EL (cell line): ENCODE measurements at regions not wholly inside any gene's neighbourhood (a gene's known extent, or its start where the extent isn't known, plus 50 kb on each side); places are given as distances from the start of the nearest gene placed in this dataset.
A peak's percentile ranks its signal among the peaks of the same experiment; 100 is the strongest.

ENCODE experiments used
- DNase-seq: peaks from one replicate; pipeline ENCODE4 v3.0.0-alpha.2; 2016

DNA sequence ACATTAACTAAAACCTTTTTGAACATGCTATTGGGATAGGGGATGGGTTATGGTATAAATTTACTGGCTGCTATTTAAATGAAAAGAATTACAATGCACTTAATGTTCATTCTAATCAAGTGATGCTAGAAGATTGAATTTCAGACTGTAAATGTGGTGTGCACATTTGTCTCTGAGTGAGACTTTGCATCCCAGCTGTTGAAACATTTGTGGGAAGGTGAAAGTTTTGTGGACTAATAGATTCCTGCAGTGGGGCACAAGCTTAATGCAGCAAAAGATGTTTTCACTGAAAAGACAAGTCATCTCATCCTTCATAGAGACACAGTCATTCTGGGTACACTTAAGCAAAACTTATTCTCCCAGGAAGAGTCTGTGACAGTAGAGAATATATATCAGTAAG is 323.6 kb downstream of the NFIB start:
- no peak for DNase-seq

- DNase-seq: no peak
These were observed 325.0 kb downstream of the NFIB start for GRCh38 chr9:13988944-13989343.

- DNase-seq: no peak
These were observed 330.3 kb downstream of the NFIB start for GRCh38 chr9:13983607-13984006.

GRCh38 chr9:13979941-13980318 is 334.0 kb downstream of the NFIB start:
- DNase-seq: no peak

GRCh38 chr9:13975611-13976290 is 338.2 kb downstream of the NFIB start:
- DNase-seq: no peak

DNA sequence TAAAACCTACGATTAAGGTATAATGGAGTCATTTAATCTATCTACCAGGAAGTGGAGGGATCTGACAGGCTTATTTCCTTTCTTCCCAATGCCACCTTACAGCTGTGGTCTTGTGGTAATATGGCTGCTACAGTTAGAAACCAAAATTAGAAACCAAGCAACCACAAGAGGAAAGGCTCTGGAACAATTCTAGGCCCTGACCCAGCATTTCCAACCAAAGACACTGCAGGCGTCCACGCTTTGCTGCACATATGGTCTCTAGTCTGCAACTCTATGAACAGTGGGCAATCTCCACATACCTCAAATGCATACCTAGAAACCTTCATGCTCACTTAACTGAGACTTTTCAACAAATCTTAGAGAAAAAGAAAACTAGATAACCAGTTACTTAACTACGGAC is 339.1 kb downstream of the NFIB start:
- DNase-seq: no peak

DNA sequence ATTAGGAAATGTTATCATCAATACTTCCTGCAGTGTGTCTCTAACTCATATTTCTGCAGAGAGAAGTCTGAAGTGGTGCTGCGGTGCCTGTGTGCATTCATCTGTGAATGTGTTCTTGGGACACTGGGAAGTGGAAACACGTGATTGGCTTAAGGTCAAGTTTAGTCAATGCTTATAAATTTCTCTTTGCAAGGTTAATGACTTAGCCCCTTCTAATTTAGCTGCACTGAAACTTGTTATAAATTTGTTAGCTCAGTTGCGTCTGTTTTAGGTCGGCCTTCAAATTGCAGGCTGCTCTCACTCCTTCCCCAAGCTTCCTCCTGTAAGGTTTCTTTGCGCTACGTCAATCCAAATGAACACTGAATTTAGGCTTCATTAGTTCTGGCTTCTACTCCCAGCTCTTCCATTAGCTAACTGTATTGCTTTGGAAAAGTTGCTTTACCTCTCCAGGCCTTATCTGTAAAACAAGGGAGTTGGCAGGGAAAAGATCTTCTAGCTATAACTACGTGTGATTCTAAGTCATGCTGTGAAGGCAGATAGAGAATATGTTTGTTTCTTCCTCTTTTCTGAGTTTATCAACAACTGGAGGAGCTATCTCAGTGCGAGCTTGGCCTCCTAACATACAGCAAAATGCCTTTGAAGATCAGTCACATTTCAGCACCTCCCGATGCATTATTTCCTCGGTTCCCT is 341.8 kb downstream of the NFIB start:
- no peak for DNase-seq

GRCh38 chr9:13971415-13971814 is 342.5 kb downstream of the NFIB start:
- DNase-seq: no peak

GRCh38 chr9:13970426-13970825 is 343.5 kb downstream of the NFIB start:
- DNase-seq: no peak

DNA sequence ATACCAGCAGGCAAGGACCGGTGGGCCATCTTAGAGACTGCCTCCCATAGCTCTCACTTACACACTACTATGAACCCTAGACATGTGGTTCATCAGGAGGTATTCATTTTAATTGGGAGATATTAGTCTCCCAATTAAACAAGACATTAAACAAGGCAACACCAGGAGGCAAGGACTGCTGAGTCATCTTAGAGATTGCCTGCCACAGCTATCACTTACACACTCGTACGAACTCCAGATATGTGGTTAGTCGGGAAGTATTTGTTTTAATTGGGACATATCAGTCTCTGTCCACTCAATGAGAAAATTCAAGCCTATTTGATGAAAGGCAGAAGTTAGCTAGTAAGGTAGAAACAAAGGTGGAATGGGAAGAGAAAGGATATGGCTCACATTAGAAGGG is 343.9 kb downstream of the NFIB start:
- no peak for DNase-seq

- no peak for DNase-seq
These were observed 346.5 kb downstream of the NFIB start for GRCh38 chr9:13967438-13967837.

- no peak for DNase-seq
These were observed 346.9 kb downstream of the NFIB start for GRCh38 chr9:13967011-13967410.

DNA sequence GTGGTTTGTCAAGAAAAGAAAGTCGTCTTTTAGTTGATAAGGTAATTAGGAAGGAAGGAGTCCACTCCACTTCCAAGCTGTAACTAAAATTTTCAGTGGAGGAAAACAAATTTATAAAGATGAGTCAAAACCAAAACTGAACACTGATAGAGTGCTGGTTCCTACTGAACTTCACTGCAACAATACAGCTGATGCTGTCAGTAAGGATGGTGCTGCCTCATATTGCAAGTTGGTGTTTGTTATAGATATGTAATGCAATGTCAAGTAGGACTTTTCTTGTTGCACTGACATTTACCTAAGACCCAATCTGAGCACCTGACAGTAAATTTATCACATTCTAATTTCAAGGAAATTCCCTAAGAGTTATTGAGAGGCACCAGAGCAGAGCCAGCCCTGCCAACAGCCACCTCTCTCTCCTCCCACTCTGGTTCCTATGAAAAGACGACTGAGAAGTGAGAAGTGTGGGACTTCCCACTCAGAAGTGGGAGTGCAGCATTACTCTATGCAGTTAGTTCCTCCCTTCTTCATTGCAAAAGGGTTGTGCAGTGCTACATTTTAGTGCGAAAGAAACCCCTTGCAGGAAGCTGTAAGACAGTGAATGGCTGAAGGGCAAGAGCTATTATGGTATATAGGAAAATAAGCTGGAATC is 350.8 kb downstream of the NFIB start:
- no peak for DNase-seq

- no peak for DNase-seq
These were observed 351.9 kb downstream of the NFIB start for GRCh38 chr9:13962006-13962405.

DNA sequence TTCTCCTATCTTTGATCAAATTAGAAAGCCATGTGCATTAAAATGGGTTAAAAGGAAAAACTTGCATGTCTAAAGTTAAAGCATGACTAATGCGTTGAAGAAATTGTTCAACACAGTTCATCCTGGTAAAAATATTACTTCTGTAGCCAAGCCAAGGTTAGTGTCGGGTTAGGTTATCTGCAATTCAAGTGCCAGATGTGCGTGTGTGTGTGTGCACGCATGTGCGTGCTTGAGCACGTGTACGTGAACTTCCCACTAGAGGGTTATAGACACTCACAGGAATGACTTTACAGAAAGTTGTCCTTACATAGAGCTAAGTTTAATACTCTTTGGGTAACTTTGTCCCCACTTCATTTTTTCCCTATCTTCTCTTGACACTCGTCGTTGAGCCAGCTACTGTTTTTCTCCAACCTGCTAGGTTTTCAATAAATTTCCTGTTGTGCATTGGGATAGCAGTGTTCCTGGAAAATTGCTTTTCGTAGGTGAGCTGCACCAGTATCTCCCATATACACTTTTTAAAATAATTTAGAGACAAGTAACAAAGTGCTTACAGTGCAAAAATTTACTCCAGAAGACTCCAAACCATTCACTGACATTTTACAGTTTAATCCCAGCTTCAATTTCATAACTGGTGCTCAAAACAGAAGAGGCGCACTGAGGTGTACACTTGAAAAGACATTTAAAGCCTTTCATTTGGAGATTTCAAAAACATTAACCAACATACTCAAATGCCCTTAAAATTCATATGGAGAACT is 353.8 kb downstream of the NFIB start:
- DNase-seq: no peak

GRCh38 chr9:13958672-13959071 is 355.3 kb downstream of the NFIB start:
- DNase-seq: no peak

- DNase-seq: no peak
These were observed 356.9 kb downstream of the NFIB start for GRCh38 chr9:13957089-13957488.

DNA sequence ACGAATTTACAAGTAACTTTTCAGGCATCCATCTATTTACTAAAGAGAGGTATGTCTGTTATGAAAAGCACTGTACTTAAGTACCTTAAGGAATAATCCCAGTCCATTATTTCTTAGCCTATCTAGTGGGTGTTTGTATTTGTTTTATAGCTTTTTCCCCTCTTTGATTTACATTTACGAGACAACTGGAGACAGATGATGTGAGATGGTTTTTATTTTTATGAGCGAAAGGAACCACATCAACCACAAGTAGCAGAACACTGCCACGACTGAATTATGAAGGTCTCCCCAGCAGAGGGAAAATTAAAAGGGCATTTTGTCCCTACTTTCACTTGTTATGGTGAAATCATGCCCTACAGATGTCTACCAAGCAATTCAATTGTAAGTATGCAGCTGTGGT is 357.8 kb downstream of the NFIB start:
- peak; percentile 23 for DNase-seq

GRCh38 chr9:13952906-13953305 is 361.0 kb downstream of the NFIB start:
- no peak for DNase-seq

DNA sequence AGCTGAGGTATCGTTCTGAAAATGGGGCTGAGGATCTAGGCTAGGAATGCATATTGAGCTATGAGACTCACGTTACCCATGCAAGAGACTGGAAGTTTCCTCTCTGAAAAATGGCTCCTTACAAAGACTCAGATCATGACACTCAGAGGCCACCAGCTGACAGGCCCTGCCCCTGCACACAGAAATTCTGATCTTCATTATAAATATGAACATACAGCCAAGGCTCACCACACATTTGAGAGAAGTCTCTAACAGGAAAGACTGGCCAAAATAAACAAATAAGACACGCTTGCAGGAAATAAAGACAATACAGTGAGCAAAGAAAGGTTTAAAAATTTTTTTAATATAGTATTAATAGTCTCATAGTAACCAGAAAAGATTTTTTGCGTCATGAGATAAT is 365.9 kb downstream of the NFIB start:
- no peak for DNase-seq

DNA sequence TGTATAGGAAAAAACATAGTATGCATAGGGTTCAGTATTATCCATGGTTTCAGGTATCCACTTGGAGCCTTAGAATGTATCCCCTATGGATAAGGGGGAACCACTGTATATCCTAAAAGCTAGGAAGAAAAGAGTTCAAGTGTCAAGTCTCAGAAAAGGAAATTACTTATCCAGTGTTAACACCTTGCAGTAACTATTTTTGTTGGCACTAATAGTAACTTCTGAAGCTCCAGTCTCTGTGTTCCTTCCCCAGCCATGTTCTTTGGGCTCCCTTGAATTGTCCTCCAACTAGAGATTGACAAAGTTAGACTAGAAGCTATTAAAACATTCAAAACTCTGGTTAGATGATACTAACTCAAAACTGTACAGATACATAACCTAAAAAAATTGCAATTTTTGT is 370.8 kb downstream of the NFIB start:
- no peak for DNase-seq

GRCh38 chr9:13942695-13943094 is 371.2 kb downstream of the NFIB start:
- peak; percentile 91 for DNase-seq

DNA sequence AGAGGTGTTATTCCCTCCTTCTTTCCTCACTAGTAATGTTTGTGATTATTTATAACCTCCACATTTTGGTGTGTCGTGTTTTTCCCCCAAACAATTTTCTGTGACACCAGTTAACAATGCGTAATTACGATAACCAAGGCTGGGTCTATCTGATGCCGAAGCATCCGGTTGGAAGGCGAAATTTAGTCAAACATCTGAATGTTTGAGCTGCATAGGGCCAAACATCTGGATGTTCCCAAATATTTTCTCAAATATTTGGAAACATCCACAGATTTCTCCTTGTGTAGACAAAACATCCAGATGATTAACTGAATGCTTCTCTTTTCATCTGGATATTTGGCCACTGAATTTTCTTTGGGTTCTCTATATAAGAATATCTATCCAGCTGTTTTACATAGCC is 371.7 kb downstream of the NFIB start:
- DNase-seq: no peak

- peak; percentile 32 for DNase-seq
These were observed 372.2 kb downstream of the NFIB start for GRCh38 chr9:13941714-13942113.
